ENCODE measurements at regions not wholly inside any gene's neighbourhood (a gene's known extent, or its start where the extent isn't known, plus 50 kb on each side); places are given as distances from the start of the nearest gene placed in this dataset.
A peak's percentile ranks its signal among the peaks of the same experiment; 100 is the strongest.

GRCh38 chr3:147866561-147866960 lies 457.4 kb downstream of the ZIC1 start:
- no peak for DNase-seq

GRCh38 chr3:147872568-147872967 lies 463.4 kb downstream of the ZIC1 start:
- no peak for DNase-seq

GRCh38 chr3:147875498-147875897 lies 466.3 kb downstream of the ZIC1 start:
- DNase-seq, result peak; percentile 5

- DNase-seq, result no peak
Measured at GRCh38 chr3:147881933-147882332, 472.8 kb downstream of the ZIC1 start.

- no peak for DNase-seq
Measured at GRCh38 chr3:147886879-147887278, 477.7 kb downstream of the ZIC1 start.

- DNase-seq, result no peak
Measured at GRCh38 chr3:147887797-147888196, 478.6 kb downstream of the ZIC1 start.

GRCh38 chr3:147890114-147890513 lies 480.9 kb downstream of the ZIC1 start:
- DNase-seq, result no peak

- DNase-seq, result no peak
Measured at GRCh38 chr3:147895509-147895908, 486.3 kb downstream of the ZIC1 start.

GRCh38 chr3:147900851-147901250 lies 491.7 kb downstream of the ZIC1 start:
- DNase-seq, result no peak

- no peak for DNase-seq
Measured at GRCh38 chr3:147903026-147903425, 493.9 kb downstream of the ZIC1 start.

- DNase-seq, result peak; percentile 15
Measured at GRCh38 chr3:147904421-147904820, 495.3 kb downstream of the ZIC1 start.

- no peak for DNase-seq
Measured at GRCh38 chr3:147906285-147906684, 497.1 kb downstream of the ZIC1 start.

GRCh38 chr3:147914532-147914931 lies 505.4 kb downstream of the ZIC1 start:
- DNase-seq, result no peak

GRCh38 chr3:147915057-147915456 lies 505.9 kb downstream of the ZIC1 start:
- DNase-seq, result no peak

GRCh38 chr3:147919496-147919895 lies 510.3 kb downstream of the ZIC1 start:
- no peak for DNase-seq

GRCh38 chr3:147921051-147921450 lies 511.9 kb downstream of the ZIC1 start:
- DNase-seq, result peak; percentile 77

GRCh38 chr3:147924755-147925154 lies 515.6 kb downstream of the ZIC1 start:
- no peak for DNase-seq

- no peak for DNase-seq
Measured at GRCh38 chr3:147925272-147925671, 516.1 kb downstream of the ZIC1 start.

- DNase-seq, result no peak
Measured at GRCh38 chr3:147930232-147930807, 521.2 kb downstream of the ZIC1 start.

GRCh38 chr3:147934451-147935180 lies 525.5 kb downstream of the ZIC1 start:
- DNase-seq, result no peak

- DNase-seq, result peak; percentile 42
Measured at GRCh38 chr3:147937341-147937740, 528.2 kb downstream of the ZIC1 start.

GRCh38 chr3:147937891-147938290 lies 528.7 kb downstream of the ZIC1 start:
- DNase-seq, result peak; percentile 53

- no peak for DNase-seq
Measured at GRCh38 chr3:147939425-147939824, 530.3 kb downstream of the ZIC1 start.

- peak; percentile 81 for DNase-seq
Measured at GRCh38 chr3:147939839-147940238, 530.7 kb downstream of the ZIC1 start.

Measured in tongue (tissue), 1 donor.